Gastroesophageal sphincter (tissue), 4 donors: ENCODE measurements at regions not wholly inside any gene's neighbourhood (a gene's known extent, or its start where the extent isn't known, plus 50 kb on each side); places are given as distances from the start of the nearest gene placed in this dataset.

Experiments used
- ATAC-seq: fragments of 150-250 bp; one replicate; pipeline ENCODE4 v1.9.1; 2016; ENCODE audit warnings: mild to moderate bottlenecking, moderate library complexity
- H3K27ac ChIP-seq, 4 donors: fragments of 200-600 bp; sonication (generic) in 3 of 4; 1 replicate in 3 of 4; 2 replicates in 1 of 4; pipeline ENCODE4 v1.5.1; 2016 to 2019
- H3K27me3 ChIP-seq: fragments of 200-600 bp; sonication (generic); one replicate; pipeline ENCODE4 v1.5.1; 2019
- H3K36me3 ChIP-seq, 2 donors: fragments of 200-600 bp; sonication (generic); one replicate each; pipeline ENCODE4 v1.5.1; 2019; ENCODE audit warnings: control low read depth in 1 of 2
- H3K4me1 ChIP-seq, 3 donors: fragments of 200-600 bp; sonication (generic); 1 replicate in 2 of 3; 2 replicates in 1 of 3; pipeline ENCODE4 v1.5.1; 2016 to 2019; ENCODE audit warnings: control low read depth in 2 of 3
- H3K4me3 ChIP-seq, 2 donors: fragments of 200-600 bp; sonication (generic); one replicate each; pipeline ENCODE4 v1.5.1; 2019; ENCODE audit warnings: mild to moderate bottlenecking in 1 of 2, moderate library complexity in 1 of 2
- H3K9me3 ChIP-seq, 3 donors: fragments of 200-600 bp; sonication (generic); one replicate each; pipeline ENCODE4 v1.5.1; 2017 to 2019; ENCODE audit warnings: control low read depth in 2 of 3
- EP300 ChIP-seq: sonication (generic); formaldehyde crosslinking; IDR thresholded peaks from one replicate; pipeline ENCODE4 v1.6.1; 2017; ENCODE audit warnings: antibody characterized with exemption, mild to moderate bottlenecking
- POLR2A ChIP-seq, 2 donors: fragments of 450-650 bp; IDR thresholded peaks; one replicate each; pipeline ENCODE4 v1.6.1; 2017; ENCODE audit warnings: antibody characterized with exemption in 2 of 2, mild to moderate bottlenecking in 2 of 2, moderate library complexity in 1 of 2
- POLR2AphosphoS5 ChIP-seq: sonication (generic); formaldehyde crosslinking; IDR thresholded peaks from one replicate; pipeline ENCODE4 v1.6.1; 2017; ENCODE audit warnings: antibody characterized with exemption
- WGBS, 2 donors: methylation state at CpG; one replicate each; pipeline ENCODE4 v1.1.5; 2018; ENCODE audit warnings: low coverage in 1 of 2; 5-methylcytosine and 5-hydroxymethylcytosine counted together
- TF ChIP-seq, protein P1 (sequence below), 4 experiments: fragments of 200-600 bp in 2 of 4; fragments of 450-650 bp in 2 of 4; sonication (generic) in 1 of 4; IDR thresholded peaks; one replicate each; pipeline ENCODE4 v1.5.1; 2017 to 2019; ENCODE audit warnings: antibody characterized with exemption in 4 of 4, mild to moderate bottlenecking in 2 of 4, moderate library complexity in 2 of 4

GRCh38 chr9:134585746-134586706 is 55.6 kb upstream of the COL5A1 start:
- Histone ChIP-seq H3K4me1 (no peaks in the 10 kb centered on the region), H3K4me3 (no peak overlapping the region), H3K9me3 (no peaks in the 10 kb centered on the region), H3K27me3 (peaks cover 17% of the 10 kb centered on the region), H3K36me3 (no peaks in the 10 kb centered on the region), H3K27ac (no peak overlapping the region)
- TF ChIP-seq POLR2AphosphoS5, result no peak
- no peak for TF ChIP-seq POLR2A (IDR thresholded peaks at IDR 0.05)
- TF ChIP-seq EP300, result no peak
- WGBS, 2 donors, result 79 to 97% methylated on average over 6 to 13 of the region's 28 CpGs
- no peak for ATAC-seq

DNA sequence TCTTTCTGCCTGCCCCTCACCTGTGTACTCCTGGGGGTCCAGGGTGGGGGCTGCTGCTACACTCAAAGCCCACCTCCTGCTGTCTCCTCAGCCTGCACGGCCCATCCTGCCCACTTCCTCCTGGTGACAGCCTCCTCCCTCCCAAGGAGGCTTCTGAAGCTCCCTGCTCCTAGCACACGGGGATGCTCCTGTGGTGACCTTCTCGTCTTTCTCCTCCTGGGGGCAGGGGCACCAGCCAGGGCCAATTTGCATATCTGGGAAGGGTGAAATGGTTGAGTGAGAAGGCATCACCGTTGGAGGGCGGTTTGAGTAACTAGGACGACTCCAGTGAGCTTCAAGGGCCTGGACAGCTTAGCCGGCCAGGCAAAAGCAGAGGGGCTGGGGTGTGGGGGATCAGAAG is 51.9 kb upstream of the COL5A1 start:
- H3K4me3 ChIP-seq, result no peak overlapping the region
- TF ChIP-seq EP300, result no peak
- TF ChIP-seq, protein P1, sequence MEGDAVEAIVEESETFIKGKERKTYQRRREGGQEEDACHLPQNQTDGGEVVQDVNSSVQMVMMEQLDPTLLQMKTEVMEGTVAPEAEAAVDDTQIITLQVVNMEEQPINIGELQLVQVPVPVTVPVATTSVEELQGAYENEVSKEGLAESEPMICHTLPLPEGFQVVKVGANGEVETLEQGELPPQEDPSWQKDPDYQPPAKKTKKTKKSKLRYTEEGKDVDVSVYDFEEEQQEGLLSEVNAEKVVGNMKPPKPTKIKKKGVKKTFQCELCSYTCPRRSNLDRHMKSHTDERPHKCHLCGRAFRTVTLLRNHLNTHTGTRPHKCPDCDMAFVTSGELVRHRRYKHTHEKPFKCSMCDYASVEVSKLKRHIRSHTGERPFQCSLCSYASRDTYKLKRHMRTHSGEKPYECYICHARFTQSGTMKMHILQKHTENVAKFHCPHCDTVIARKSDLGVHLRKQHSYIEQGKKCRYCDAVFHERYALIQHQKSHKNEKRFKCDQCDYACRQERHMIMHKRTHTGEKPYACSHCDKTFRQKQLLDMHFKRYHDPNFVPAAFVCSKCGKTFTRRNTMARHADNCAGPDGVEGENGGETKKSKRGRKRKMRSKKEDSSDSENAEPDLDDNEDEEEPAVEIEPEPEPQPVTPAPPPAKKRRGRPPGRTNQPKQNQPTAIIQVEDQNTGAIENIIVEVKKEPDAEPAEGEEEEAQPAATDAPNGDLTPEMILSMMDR (IDR thresholded peaks at IDR 0.05), result no peak
- TF ChIP-seq POLR2AphosphoS5, result no peak
- no peak for TF ChIP-seq POLR2A (IDR thresholded peaks at IDR 0.05)
- ATAC-seq, result no peak
- no peaks in the 10 kb centered on the region for H3K9me3 ChIP-seq
- WGBS, 2 donors, result 20% methylated on average over 1 of the region's 7 CpGs; no CpG with 5 or more reads in 1 of the 2 donors
- H3K36me3 ChIP-seq, result no peaks in the 10 kb centered on the region
- H3K27ac ChIP-seq, result no peak overlapping the region
- H3K4me1 ChIP-seq, result peaks cover 0 to 9% (median 0%) of the 10 kb centered on the region in 3 donors
- H3K27me3 ChIP-seq, result peaks cover 17% of the 10 kb centered on the region

DNA sequence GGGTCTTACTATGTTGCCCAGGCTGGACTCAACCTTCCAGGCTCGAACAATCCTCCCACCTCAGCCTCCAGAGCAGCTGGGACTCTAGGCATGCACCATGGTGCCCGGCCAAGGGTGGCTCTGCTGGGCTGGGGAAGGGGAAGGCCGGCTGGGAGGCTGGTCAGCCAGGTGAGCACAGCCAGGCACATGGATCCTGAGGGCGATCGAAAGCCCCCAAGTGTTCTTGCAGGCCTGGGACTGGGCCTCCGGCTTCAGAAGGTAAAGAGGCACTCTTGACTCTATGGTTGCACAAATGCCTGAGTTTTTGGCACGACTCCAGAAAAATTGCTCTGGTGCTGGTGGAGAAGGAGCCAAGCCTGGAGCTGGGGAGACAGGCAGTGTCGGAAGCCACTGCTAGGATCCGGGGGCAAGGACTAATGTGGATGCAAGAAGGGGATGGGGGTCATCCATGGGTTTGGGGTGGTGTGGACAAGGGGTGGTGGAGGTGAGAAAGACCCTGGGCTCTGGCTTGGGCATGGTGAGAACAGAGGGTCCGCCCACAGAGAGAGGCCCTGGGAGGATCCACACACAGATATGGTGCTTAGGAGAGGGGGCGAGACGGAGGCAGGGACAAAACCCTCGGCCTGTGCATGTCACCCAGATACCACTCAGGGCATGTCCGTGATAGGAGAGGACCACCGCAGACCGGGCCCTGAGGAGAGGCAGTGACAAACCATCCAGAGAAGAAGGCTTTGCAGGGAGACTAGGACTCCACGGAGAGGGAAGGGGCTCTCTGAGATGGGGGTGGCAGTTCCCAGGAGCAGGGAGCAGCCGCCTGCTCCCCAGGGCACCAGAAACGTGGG is 51.1 kb upstream of the COL5A1 start:
- H3K27ac ChIP-seq, result no peak overlapping the region
- TF ChIP-seq, protein P1 (IDR thresholded peaks at IDR 0.05), result no peak
- no peak for TF ChIP-seq POLR2AphosphoS5
- TF ChIP-seq EP300, result no peak
- no peak for TF ChIP-seq POLR2A (IDR thresholded peaks at IDR 0.05)
- peaks cover 0 to 9% (median 0%) of the 10 kb centered on the region in 3 donors for H3K4me1 ChIP-seq
- no peaks in the 10 kb centered on the region for H3K9me3 ChIP-seq
- ATAC-seq, result no peak
- peaks cover 11% of the 10 kb centered on the region for H3K27me3 ChIP-seq
- no peak overlapping the region for H3K4me3 ChIP-seq
- no peaks in the 10 kb centered on the region for H3K36me3 ChIP-seq
- 80 to 92% methylated on average over 2 to 12 of the region's 19 CpGs for WGBS, 2 donors

DNA sequence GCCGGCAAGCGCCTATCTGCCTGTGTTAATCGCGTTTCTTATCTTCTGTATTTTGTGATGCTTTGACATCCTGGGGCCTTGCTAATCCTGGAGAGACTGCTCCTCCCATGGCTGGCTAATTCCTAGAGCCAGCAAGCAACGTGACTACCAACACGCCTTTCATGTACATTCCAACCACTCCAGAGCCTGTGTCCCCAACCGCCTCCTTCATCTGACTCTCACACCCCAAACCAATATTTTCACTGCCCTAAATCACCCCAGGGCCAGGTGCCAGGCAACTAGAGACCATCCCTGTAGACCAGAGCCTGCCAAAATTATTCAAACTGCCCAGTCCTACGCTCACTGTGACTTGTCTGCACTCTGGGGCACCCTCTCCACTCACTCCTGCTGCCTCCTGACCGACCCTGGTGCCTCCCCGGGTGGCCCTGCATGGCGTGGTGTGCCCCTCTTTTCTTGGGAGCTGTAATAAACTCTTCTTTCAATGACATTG is 50.5 kb upstream of the COL5A1 start:
- Histone ChIP-seq H3K4me1 (peaks cover 0 to 9% (median 0%) of the 10 kb centered on the region in 3 donors), H3K27me3 (peaks cover 4% of the 10 kb centered on the region), H3K9me3 (no peaks in the 10 kb centered on the region), H3K4me3 (no peak overlapping the region), H3K27ac (peak overlapping the region in 1 of 4 donors; percentile 67), H3K36me3 (no peaks in the 10 kb centered on the region)
- ATAC-seq, result no peak
- WGBS, 2 donors, result 84% methylated on average over 11 of the region's 11 CpGs; no CpG with 5 or more reads in 1 of the 2 donors
- no peak for TF ChIP-seq POLR2AphosphoS5
- TF ChIP-seq POLR2A (IDR thresholded peaks at IDR 0.05), result no peak
- TF ChIP-seq, protein P1 (IDR thresholded peaks at IDR 0.05), result no peak
- TF ChIP-seq EP300, result no peak

DNA sequence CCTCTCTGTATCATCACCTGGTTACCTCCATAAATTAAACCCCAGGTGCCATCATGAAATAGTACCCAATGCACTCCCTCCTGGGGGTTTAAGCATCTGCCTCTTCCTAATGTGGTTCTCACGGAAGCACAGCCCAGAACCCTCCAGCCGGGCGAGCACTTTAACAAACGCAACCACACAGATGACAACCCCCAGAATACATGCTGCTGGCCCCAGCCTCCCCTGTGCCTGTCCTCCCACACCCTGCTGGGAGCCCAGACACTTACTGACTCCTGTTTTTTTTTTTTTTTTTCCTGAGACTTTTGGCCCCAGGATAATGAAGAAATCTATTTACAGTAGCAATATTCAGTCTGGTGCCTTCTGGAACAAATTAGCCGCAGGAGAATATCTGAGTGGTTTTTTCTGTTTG is 50.0 kb upstream of the COL5A1 start:
- H3K27ac ChIP-seq, result peak overlapping the region in 2 of 4 donors; percentile 49 to 67
- no peak for ATAC-seq
- 64 to 90% methylated on average over 2 to 5 of the region's 5 CpGs for WGBS, 2 donors
- H3K4me1 ChIP-seq, result peaks cover 0 to 9% (median 0%) of the 10 kb centered on the region in 3 donors
- H3K36me3 ChIP-seq, result no peaks in the 10 kb centered on the region
- TF ChIP-seq EP300 (no peak), POLR2A (IDR thresholded peaks at IDR 0.05) (no peak), POLR2AphosphoS5 (no peak)
- TF ChIP-seq, protein P1 (IDR thresholded peaks at IDR 0.05), result no peak
- no peaks in the 10 kb centered on the region for H3K9me3 ChIP-seq
- no peak overlapping the region for H3K4me3 ChIP-seq
- no peaks in the 10 kb centered on the region for H3K27me3 ChIP-seq
